ENCODE measurements at regions not wholly inside any gene's neighbourhood (a gene's known extent, or its start where the extent isn't known, plus 50 kb on each side); places are given as distances from the start of the nearest gene placed in this dataset.

- FAIRE-seq, result no peak
- 40% methylated on average over 1 of the region's 1 CpG for WGBS (ENCODE audit: insufficient coverage, low coverage, missing lambda C conversion rate)
- H4K20me1 ChIP-seq (replicated peaks; ENCODE audit: control insufficient read depth, insufficient read depth, low read length), result no peaks in the 10 kb centered on the region
- H3K4me1 ChIP-seq (replicated peaks in 1 of 2; ENCODE audit: control insufficient read depth in 2 of 2, insufficient read depth in 2 of 2, low read length in 2 of 2), result peaks cover 3 to 8% of the 10 kb centered on the region in 2 experiments; a peak in 3 of 5 replicates
- ATAC-seq, result no peak
- BruUV-seq (replicated peaks), result no TSS peak
- intact Hi-C loops (cut with micrococcal nuclease) (no loop called here), in situ Hi-C loops (cut with MboI) (no loop called here)
- DNase-seq (ENCODE audit: extremely low read depth in 1 of 4, low spot score in 3 of 4), result no peak
- H2AFZ ChIP-seq (ENCODE audit: low read depth, low read length), result 0 out of 2 replicates have a peak overlapping the region, but pooled peaks have one; percentile 64
- H3K27ac ChIP-seq (ENCODE audit: extremely low read depth, low read depth, low read length), result no peak overlapping the region
- no peak overlapping the region for H3K9ac ChIP-seq (ENCODE audit: insufficient read depth in 1 of 2, low read depth in 2 of 2, low read length in 2 of 2)
- H3K27me3 ChIP-seq (ENCODE audit: control insufficient read depth in 2 of 2, insufficient read depth in 2 of 2, low read length in 2 of 2), result no peaks in the 10 kb centered on the region
- peaks cover 5% of the 10 kb centered on the region for H3K9me3 ChIP-seq (replicated peaks; ENCODE audit: control insufficient read depth, insufficient read depth, low read depth, low read length)
- no peaks in the 10 kb centered on the region for H3K36me3 ChIP-seq (ENCODE audit: control insufficient read depth, insufficient read depth, low read length)
- CTCF ChIA-PET (ENCODE audit: low intra/inter-chr PET ratio), result no interaction called here
- H3K4me3 ChIP-seq, result no peak overlapping the region
- POLR2A ChIA-PET, result no interaction called here
- no peak overlapping the region for H3K4me2 ChIP-seq (ENCODE audit: insufficient read depth, low read length)
- no peaks in the 10 kb centered on the region for H3K79me2 ChIP-seq (ENCODE audit: control insufficient read depth, insufficient read depth, low read length)
- no peaks in the 10 kb centered on the region for H3K9me1 ChIP-seq (ENCODE audit: control insufficient read depth, insufficient read depth, low read length)
- TF ChIP-seq NR2C1 (IDR thresholded peaks at IDR 0.05) (no peak), NR2C1 (tag; IDR thresholded peaks at IDR 0.05) (no peak), HCFC1 (IDR thresholded peaks at IDR 0.05; ENCODE audit: low read depth, low read length) (no peak), ZNF707 (CRISPR knock-in tag; conservative IDR thresholded peaks at IDR 0.05) (no peak), CHD1 (IDR thresholded peaks at IDR 0.05; ENCODE audit: low read length) (no peak), E2F8 (IDR thresholded peaks at IDR 0.05; ENCODE audit: low read depth, partially characterized antibody) (no peak), E2F3 (CRISPR knock-in tag; IDR thresholded peaks at IDR 0.05) (no peak), YBX1 (IDR thresholded peaks at IDR 0.05) (no peak), CBX1 (IDR thresholded peaks at IDR 0.05; ENCODE audit: low read depth) (no peak), NR2F6 (CRISPR knock-in tag; IDR thresholded peaks at IDR 0.05) (no peak), ETV6 (IDR thresholded peaks at IDR 0.05; ENCODE audit: borderline replicate concordance in 1 of 2, low read depth in 2 of 2, low read length in 1 of 2) (no peak), ETV6 (CRISPR knock-in tag; IDR thresholded peaks at IDR 0.05; ENCODE audit: borderline replicate concordance) (no peak), RBFOX2 (IDR thresholded peaks at IDR 0.05; ENCODE audit: low read depth, low read length) (no peak), GTF2F1 (IDR thresholded peaks at IDR 0.05; ENCODE audit: low read depth, low read length) (no peak), MCM3 (IDR thresholded peaks at IDR 0.05) (no peak), ZKSCAN1 (IDR thresholded peaks at IDR 0.05; ENCODE audit: low read depth, low read length) (no peak), ZKSCAN8 (CRISPR knock-in tag; IDR thresholded peaks at IDR 0.05) (no peak)
- TF ChIP-seq, protein P1, sequence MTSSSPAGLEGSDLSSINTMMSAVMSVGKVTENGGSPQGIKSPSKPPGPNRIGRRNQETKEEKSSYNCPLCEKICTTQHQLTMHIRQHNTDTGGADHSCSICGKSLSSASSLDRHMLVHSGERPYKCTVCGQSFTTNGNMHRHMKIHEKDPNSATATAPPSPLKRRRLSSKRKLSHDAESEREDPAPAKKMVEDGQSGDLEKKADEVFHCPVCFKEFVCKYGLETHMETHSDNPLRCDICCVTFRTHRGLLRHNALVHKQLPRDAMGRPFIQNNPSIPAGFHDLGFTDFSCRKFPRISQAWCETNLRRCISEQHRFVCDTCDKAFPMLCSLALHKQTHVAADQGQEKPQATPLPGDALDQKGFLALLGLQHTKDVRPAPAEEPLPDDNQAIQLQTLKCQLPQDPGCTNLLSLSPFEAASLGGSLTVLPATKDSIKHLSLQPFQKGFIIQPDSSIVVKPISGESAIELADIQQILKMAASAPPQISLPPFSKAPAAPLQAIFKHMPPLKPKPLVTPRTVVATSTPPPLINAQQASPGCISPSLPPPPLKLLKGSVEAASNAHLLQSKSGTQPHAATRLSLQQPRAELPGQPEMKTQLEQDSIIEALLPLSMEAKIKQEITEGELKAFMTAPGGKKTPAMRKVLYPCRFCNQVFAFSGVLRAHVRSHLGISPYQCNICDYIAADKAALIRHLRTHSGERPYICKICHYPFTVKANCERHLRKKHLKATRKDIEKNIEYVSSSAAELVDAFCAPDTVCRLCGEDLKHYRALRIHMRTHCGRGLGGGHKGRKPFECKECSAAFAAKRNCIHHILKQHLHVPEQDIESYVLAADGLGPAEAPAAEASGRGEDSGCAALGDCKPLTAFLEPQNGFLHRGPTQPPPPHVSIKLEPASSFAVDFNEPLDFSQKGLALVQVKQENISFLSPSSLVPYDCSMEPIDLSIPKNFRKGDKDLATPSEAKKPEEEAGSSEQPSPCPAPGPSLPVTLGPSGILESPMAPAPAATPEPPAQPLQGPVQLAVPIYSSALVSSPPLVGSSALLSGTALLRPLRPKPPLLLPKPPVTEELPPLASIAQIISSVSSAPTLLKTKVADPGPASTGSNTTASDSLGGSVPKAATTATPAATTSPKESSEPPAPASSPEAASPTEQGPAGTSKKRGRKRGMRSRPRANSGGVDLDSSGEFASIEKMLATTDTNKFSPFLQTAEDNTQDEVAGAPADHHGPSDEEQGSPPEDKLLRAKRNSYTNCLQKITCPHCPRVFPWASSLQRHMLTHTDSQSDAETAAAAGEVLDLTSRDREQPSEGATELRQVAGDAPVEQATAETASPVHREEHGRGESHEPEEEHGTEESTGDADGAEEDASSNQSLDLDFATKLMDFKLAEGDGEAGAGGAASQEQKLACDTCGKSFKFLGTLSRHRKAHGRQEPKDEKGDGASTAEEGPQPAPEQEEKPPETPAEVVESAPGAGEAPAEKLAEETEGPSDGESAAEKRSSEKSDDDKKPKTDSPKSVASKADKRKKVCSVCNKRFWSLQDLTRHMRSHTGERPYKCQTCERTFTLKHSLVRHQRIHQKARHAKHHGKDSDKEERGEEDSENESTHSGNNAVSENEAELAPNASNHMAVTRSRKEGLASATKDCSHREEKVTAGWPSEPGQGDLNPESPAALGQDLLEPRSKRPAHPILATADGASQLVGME (CRISPR knock-in tag; IDR thresholded peaks at IDR 0.05), result no peak
Measured at GRCh38 chr14:34075826-34076225, 125.0 kb upstream of the EGLN3 start.

All from K562 (cell line).